ENCODE measurements at regions not wholly inside any gene's neighbourhood (a gene's known extent, or its start where the extent isn't known, plus 50 kb on each side); places are given as distances from the start of the nearest gene placed in this dataset.

GRCh38 chr6:54440549-54440948 lies 132.3 kb downstream of the TINAG start:
- Histone ChIP-seq H3K4me3 (no peak overlapping the region), H3K27me3 (no peaks in the 10 kb centered on the region), H3K4me1 (no peaks in the 10 kb centered on the region), H3K9me3 (no peaks in the 10 kb centered on the region), H3K27ac (no peak overlapping the region), H3K36me3 (no peaks in the 10 kb centered on the region)
- intact Hi-C loops (cut with DNase I), result no loop called here
- TF ChIP-seq POLR2AphosphoS5 (IDR thresholded peaks at IDR 0.05) (no peak), POLR2A (IDR thresholded peaks at IDR 0.05) (no peak), EP300 (IDR thresholded peaks at IDR 0.05) (no peak), CTCF (IDR thresholded peaks at IDR 0.05) (no peak)
- no peak for DNase-seq
- 92 to 94% methylated on average over 2 of the region's 2 CpGs for WGBS, 2 donors

- intact Hi-C loops (cut with DNase I), result no loop called here
- TF ChIP-seq CTCF (IDR thresholded peaks at IDR 0.05) (no peak), POLR2AphosphoS5 (IDR thresholded peaks at IDR 0.05) (no peak), EP300 (IDR thresholded peaks at IDR 0.05) (no peak), POLR2A (IDR thresholded peaks at IDR 0.05) (no peak)
- Histone ChIP-seq H3K4me3 (no peak overlapping the region), H3K36me3 (no peaks in the 10 kb centered on the region), H3K27ac (no peak overlapping the region), H3K4me1 (no peaks in the 10 kb centered on the region), H3K27me3 (no peaks in the 10 kb centered on the region), H3K9me3 (no peaks in the 10 kb centered on the region)
- no peak for DNase-seq
- WGBS, 2 donors, result 95 to 96% methylated on average over 2 of the region's 2 CpGs
Observed at GRCh38 chr6:54441020-54441419, 132.8 kb downstream of the TINAG start.

- H3K4me3 ChIP-seq, result no peak overlapping the region
- no peaks in the 10 kb centered on the region for H3K9me3 ChIP-seq
- no peaks in the 10 kb centered on the region for H3K4me1 ChIP-seq
- intact Hi-C loops (cut with DNase I), result no loop called here
- no peak overlapping the region for H3K27ac ChIP-seq
- TF ChIP-seq POLR2AphosphoS5 (IDR thresholded peaks at IDR 0.05), result no peak
- no peak for TF ChIP-seq CTCF (IDR thresholded peaks at IDR 0.05)
- TF ChIP-seq POLR2A (IDR thresholded peaks at IDR 0.05), result no peak
- no peak for TF ChIP-seq EP300 (IDR thresholded peaks at IDR 0.05)
- H3K36me3 ChIP-seq, result no peaks in the 10 kb centered on the region
- no peak for DNase-seq
- 91 to 95% methylated on average over 7 of the region's 7 CpGs for WGBS, 2 donors
- no peaks in the 10 kb centered on the region for H3K27me3 ChIP-seq
Observed at GRCh38 chr6:54441687-54442248, 133.5 kb downstream of the TINAG start.

- intact Hi-C loops (cut with DNase I), result no loop called here
- Histone ChIP-seq H3K27me3 (no peaks in the 10 kb centered on the region), H3K36me3 (no peaks in the 10 kb centered on the region), H3K4me1 (no peaks in the 10 kb centered on the region), H3K9me3 (no peaks in the 10 kb centered on the region), H3K4me3 (no peak overlapping the region), H3K27ac (no peak overlapping the region)
- no peak for TF ChIP-seq POLR2A (IDR thresholded peaks at IDR 0.05)
- TF ChIP-seq CTCF (IDR thresholded peaks at IDR 0.05), result no peak
- no peak for TF ChIP-seq POLR2AphosphoS5 (IDR thresholded peaks at IDR 0.05)
- TF ChIP-seq EP300 (IDR thresholded peaks at IDR 0.05), result no peak
- DNase-seq, result no peak
Observed at GRCh38 chr6:54445207-54445606, 137.0 kb downstream of the TINAG start.

DNA sequence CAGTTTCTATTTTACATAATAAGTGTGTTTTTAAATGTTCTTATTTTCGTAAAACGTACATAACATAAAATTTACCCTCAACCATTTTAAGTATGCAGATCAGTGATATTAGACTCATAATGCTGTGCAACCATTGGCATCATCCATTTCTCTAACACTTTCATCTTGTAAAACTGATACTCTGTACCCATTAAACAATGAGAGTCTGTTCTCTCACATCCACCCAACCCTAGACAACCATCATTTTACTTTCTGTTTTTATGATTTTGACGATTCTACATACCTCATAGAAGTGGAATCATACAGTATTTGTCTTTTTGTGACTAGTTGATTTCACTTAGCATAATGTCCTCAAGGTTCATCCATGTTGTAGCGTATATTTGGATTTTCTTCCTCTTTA lies 140.4 kb downstream of the TINAG start:
- no peak overlapping the region for H3K27ac ChIP-seq
- H3K4me1 ChIP-seq, result no peaks in the 10 kb centered on the region
- DNase-seq, result no peak
- peaks cover 0 to 2% (median 0%) of the 10 kb centered on the region in 4 donors for H3K9me3 ChIP-seq
- intact Hi-C loops (cut with DNase I), result no loop called here
- no peak overlapping the region for H3K4me3 ChIP-seq
- no peaks in the 10 kb centered on the region for H3K36me3 ChIP-seq
- no peaks in the 10 kb centered on the region for H3K27me3 ChIP-seq
- no peak for TF ChIP-seq POLR2A (IDR thresholded peaks at IDR 0.05)
- no peak for TF ChIP-seq POLR2AphosphoS5 (IDR thresholded peaks at IDR 0.05)
- no peak for TF ChIP-seq EP300 (IDR thresholded peaks at IDR 0.05)
- no peak for TF ChIP-seq CTCF (IDR thresholded peaks at IDR 0.05)
- WGBS, 2 donors, result 71 to 75% methylated on average over 4 of the region's 4 CpGs
